GM19238 (cell line): ENCODE measurements at regions not wholly inside any gene's neighbourhood (a gene's known extent, or its start where the extent isn't known, plus 50 kb on each side); places are given as distances from the start of the nearest gene placed in this dataset.
"Not testable (repeated sequence)": the region's sequence is repeated elsewhere in the genome, so short reads cannot be mapped to it uniquely, and the experiment has no call there.

Source experiments
- DNase-seq: peaks from one replicate; pipeline ENCODE4 v3.0.0; 2011; ENCODE audit warnings: low spot score; ENCODE audit not compliant: insufficient read length

GRCh38 chr10:29797616-29798015 is 162.8 kb upstream of the SVIL start:
- DNase-seq: no peak

- no peak for DNase-seq
These were observed 161.1 kb upstream of the SVIL start for GRCh38 chr10:29795850-29796249.

- no peak for DNase-seq
These were observed 160.2 kb upstream of the SVIL start for GRCh38 chr10:29794776-29795611.

GRCh38 chr10:29791773-29792172 is 157.0 kb upstream of the SVIL start:
- DNase-seq: no peak

GRCh38 chr10:29790207-29790606 is 155.4 kb upstream of the SVIL start:
- no peak for DNase-seq

GRCh38 chr10:29788113-29788512 is 153.3 kb upstream of the SVIL start:
- DNase-seq: no peak

- DNase-seq: no peak
These were observed 150.9 kb upstream of the SVIL start for GRCh38 chr10:29785701-29786100.

- DNase-seq: no peak
These were observed 149.5 kb upstream of the SVIL start for GRCh38 chr10:29784175-29784773.

GRCh38 chr10:29783201-29783947 is 148.6 kb upstream of the SVIL start:
- no peak for DNase-seq

- DNase-seq: no peak
These were observed 145.9 kb upstream of the SVIL start for GRCh38 chr10:29780639-29781038.

GRCh38 chr10:29780096-29780495 is 145.3 kb upstream of the SVIL start:
- DNase-seq: no peak

GRCh38 chr10:29776246-29776645 is 141.5 kb upstream of the SVIL start:
- DNase-seq: no peak

GRCh38 chr10:29774475-29774874 is 139.7 kb upstream of the SVIL start:
- no peak for DNase-seq

GRCh38 chr10:29773675-29774091 is 138.9 kb upstream of the SVIL start:
- DNase-seq: no peak

- DNase-seq: no peak
These were observed 137.6 kb upstream of the SVIL start for GRCh38 chr10:29772403-29772802.

- DNase-seq: no peak
These were observed 136.6 kb upstream of the SVIL start for GRCh38 chr10:29771376-29771775.

GRCh38 chr10:29769277-29769676 is 134.5 kb upstream of the SVIL start:
- not testable (repeated sequence) for DNase-seq

GRCh38 chr10:29767968-29768367 is 133.2 kb upstream of the SVIL start:
- DNase-seq: no peak

- DNase-seq: no peak
These were observed 132.0 kb upstream of the SVIL start for GRCh38 chr10:29766753-29767152.

- no peak for DNase-seq
These were observed 130.6 kb upstream of the SVIL start for GRCh38 chr10:29765330-29765729.

GRCh38 chr10:29763396-29763795 is 128.6 kb upstream of the SVIL start:
- DNase-seq: no peak

GRCh38 chr10:29761916-29762315 is 127.1 kb upstream of the SVIL start:
- DNase-seq: no peak
